GM12878 (cell line): ENCODE measurements at regions not wholly inside any gene's neighbourhood (a gene's known extent, or its start where the extent isn't known, plus 50 kb on each side); places are given as distances from the start of the nearest gene placed in this dataset.
A peak's percentile ranks its signal among the peaks of the same experiment; 100 is the strongest.

Source experiments
- BCLAF1 ChIP-seq: fragments of 450-650 bp; IDR thresholded peaks from 2 replicates; pipeline ENCODE4 v1.6.1; 2017; ENCODE audit warnings: antibody characterized with exemption, mild to moderate bottlenecking, moderate library complexity
- CTCF ChIP-seq, 3 experiments: IDR thresholded peaks in 2 of 3; conservative IDR thresholded peaks in 1 of 3; 2 replicates each; pipeline ENCODE4 v1.5.1; 2011; ENCODE audit warnings: low read depth in 3 of 3, low read length in 3 of 3, mild to moderate bottlenecking in 3 of 3, control low read depth in 2 of 3, moderate library complexity in 2 of 3, inconsistent platforms in 1 of 3, mixed read lengths in 1 of 3; ENCODE audit not compliant: control insufficient read depth in 2 of 3, insufficient read depth in 1 of 3; ENCODE audit errors: extremely low read depth in 1 of 3
- ETV6 ChIP-seq, 2 experiments: fragments of 450-650 bp in 1 of 2; IDR thresholded peaks in 1 of 2; conservative IDR thresholded peaks in 1 of 2; 2 replicates each; pipeline ENCODE4 v1.6.1; 2014; ENCODE audit warnings: antibody characterized with exemption in 1 of 2, borderline replicate concordance in 1 of 2, low read depth in 1 of 2, mild to moderate bottlenecking in 1 of 2, moderate library complexity in 1 of 2
- GABPA ChIP-seq: IDR thresholded peaks from 2 replicates; pipeline ENCODE4 v1.6.1; 2014; ENCODE audit warnings: antibody characterized with exemption, low read depth, mild to moderate bottlenecking, inconsistent platforms
- HDAC2 ChIP-seq: fragments of 200-600 bp; sonication (generic); IDR thresholded peaks from 2 replicates; pipeline ENCODE4 v1.6.1; 2017
- HDGF ChIP-seq: fragments of 450-650 bp; IDR thresholded peaks from 2 replicates; pipeline ENCODE4 v1.6.1; 2016; ENCODE audit warnings: antibody characterized with exemption
- MTA2 ChIP-seq: fragments of 450-650 bp; IDR thresholded peaks from 2 replicates; pipeline ENCODE4 v1.6.1; 2016; ENCODE audit warnings: low read depth, mild to moderate bottlenecking, moderate library complexity
- MYB ChIP-seq: fragments of 150-350 bp; IDR thresholded peaks from 2 replicates; pipeline ENCODE4 v1.6.1; 2014; ENCODE audit warnings: mild to moderate bottlenecking, low read depth, low read length, borderline replicate concordance
- NKRF ChIP-seq: fragments of 450-650 bp; conservative IDR thresholded peaks from 2 replicates; pipeline ENCODE4 v1.6.1; 2017; ENCODE audit warnings: mild to moderate bottlenecking, moderate library complexity
- RAD21 ChIP-seq: IDR thresholded peaks from 2 replicates; pipeline ENCODE4 v1.6.1; 2011; ENCODE audit warnings: mild to moderate bottlenecking, low read depth, low read length, moderate library complexity; ENCODE audit not compliant: insufficient read depth
- RBBP5 ChIP-seq: fragments of 200-600 bp; sonication (generic); conservative IDR thresholded peaks from 2 replicates; pipeline ENCODE4 v1.6.1; 2016
- RELA ChIP-seq: fragments of 450-650 bp; IDR thresholded peaks from 2 replicates; pipeline ENCODE4 v1.8.0; 2014; ENCODE audit warnings: borderline replicate concordance; ENCODE audit not compliant: partially characterized antibody
- RFX5 ChIP-seq: IDR thresholded peaks from 2 replicates; pipeline ENCODE4 v1.6.1; 2011; ENCODE audit warnings: low read depth, low read length, improper control_type of control experiment
- RUNX3 ChIP-seq: IDR thresholded peaks from 2 replicates; pipeline ENCODE4 v1.6.1; 2012; ENCODE audit warnings: low read length, inconsistent platforms
- SPI1 ChIP-seq: IDR thresholded peaks from 2 replicates; pipeline ENCODE4 v1.6.1; 2011; ENCODE audit warnings: low read depth, mild to moderate bottlenecking, low read length, moderate library complexity, borderline replicate concordance; ENCODE audit not compliant: insufficient read depth
- SREBF2 ChIP-seq: IDR thresholded peaks from 2 replicates; pipeline ENCODE4 v1.6.1; 2012; ENCODE audit warnings: mild to moderate bottlenecking, low read length
- SUZ12 ChIP-seq: fragments of 200-600 bp; sonication (generic); IDR thresholded peaks from one replicate; pipeline ENCODE4 v1.6.1; 2018; ENCODE audit warnings: antibody characterized with exemption, mild to moderate bottlenecking; ENCODE audit not compliant: unreplicated experiment
- TBL1XR1 ChIP-seq: IDR thresholded peaks from 2 replicates; pipeline ENCODE4 v1.6.1; 2012; ENCODE audit warnings: low read depth, low read length, improper control_type of control experiment
- TCF12 ChIP-seq: IDR thresholded peaks from 2 replicates; pipeline ENCODE4 v1.6.1; 2011; ENCODE audit warnings: low read depth, mild to moderate bottlenecking, low read length
- TCF7 ChIP-seq: IDR thresholded peaks from 2 replicates; pipeline ENCODE4 v1.6.1; 2014; ENCODE audit warnings: antibody characterized with exemption, borderline replicate concordance
- USF1 ChIP-seq: IDR thresholded peaks from 2 replicates; pipeline ENCODE4 v1.6.1; 2011; ENCODE audit warnings: borderline replicate concordance, low read depth, mild to moderate bottlenecking, moderate library complexity, mixed read lengths, low read length; ENCODE audit not compliant: insufficient read depth; ENCODE audit errors: extremely low read length
- ZSCAN29 ChIP-seq: fragments of 450-650 bp; IDR thresholded peaks from 2 replicates; pipeline ENCODE4 v1.6.1; 2017; ENCODE audit warnings: mild to moderate bottlenecking, moderate library complexity

GRCh38 chr20:53660947-53661381 is 67.3 kb upstream of the ZNF217 start (continued):
- TF ChIP-seq NKRF (0 out of 2 replicates have a peak, but pooled peaks have one; percentile 58), SPI1 (no peak), TCF7 (no peak), HDAC2 (no peak), TBL1XR1 (no peak), ZSCAN29 (0 out of 2 replicates have a peak, but pooled peaks have one; percentile 15), USF1 (no peak), HDGF (no peak), RUNX3 (peak; percentile 57), RELA (no peak), RBBP5 (0 out of 2 replicates have a peak, but pooled peaks have one; percentile 35), MYB (no peak), TCF12 (peak; percentile 85), MTA2 (no peak), CTCF (IDR thresholded peaks at IDR 0.05 in 2 of 3, conservative IDR thresholded peaks at IDR 0.05 in 1 of 3; ENCODE audit: control insufficient read depth in 2 of 3, extremely low read depth in 1 of 3, insufficient read depth in 1 of 3, low read depth in 3 of 3, low read length in 3 of 3) (peak in 2 of 3 experiments; percentile 5 to 11; a peak in 2 of 6 replicates), SREBF2 (no peak), RFX5 (no peak), SUZ12 (no peak), BCLAF1 (no peak), RAD21 (peak; percentile 30; the same call in 1 of the 2 replicates), ETV6 (conservative IDR thresholded peaks at IDR 0.05 in 1 of 2, IDR thresholded peaks at IDR 0.05 in 1 of 2; ENCODE audit: borderline replicate concordance in 1 of 2, low read depth in 1 of 2) (peak; percentile 55 to 57; a peak in 1 of 4 replicates), GABPA (no peak)
